ENCODE measurements at regions not wholly inside any gene's neighbourhood (a gene's known extent, or its start where the extent isn't known, plus 50 kb on each side); places are given as distances from the start of the nearest gene placed in this dataset.

DNA sequence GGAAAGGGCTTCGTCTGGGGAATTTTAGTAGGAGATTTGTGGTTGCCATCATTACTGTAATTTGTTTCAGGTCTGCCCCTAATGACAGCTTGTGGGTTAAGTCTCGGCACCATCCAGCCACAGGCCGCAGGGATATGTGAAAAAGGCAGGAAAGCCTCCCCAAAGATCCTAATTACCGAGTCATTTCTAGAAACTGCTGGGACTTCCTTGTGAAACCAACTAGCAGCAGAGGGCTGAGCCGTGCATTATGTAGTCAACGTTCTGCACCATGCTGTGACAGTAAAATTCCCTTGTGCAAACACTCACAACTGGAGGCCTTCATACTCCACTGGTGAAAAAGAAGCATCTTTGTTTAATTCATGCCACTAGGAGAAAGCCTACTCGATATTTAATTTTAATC is 230.3 kb downstream of the MPDZ start:
- ChIA-PET CTCF (interaction anchor here (1.3 kb wide), 1 partner anchor 15 kb away, joined by 3 read pairs; no protein-coding TSS in a partner anchor), POLR2A (no interaction called here)
- TF ChIP-seq ZBTB21 (CRISPR knock-in tag; IDR thresholded peaks at IDR 0.05; ENCODE audit: borderline replicate concordance): no peak
- TF ChIP-seq, protein P1, sequence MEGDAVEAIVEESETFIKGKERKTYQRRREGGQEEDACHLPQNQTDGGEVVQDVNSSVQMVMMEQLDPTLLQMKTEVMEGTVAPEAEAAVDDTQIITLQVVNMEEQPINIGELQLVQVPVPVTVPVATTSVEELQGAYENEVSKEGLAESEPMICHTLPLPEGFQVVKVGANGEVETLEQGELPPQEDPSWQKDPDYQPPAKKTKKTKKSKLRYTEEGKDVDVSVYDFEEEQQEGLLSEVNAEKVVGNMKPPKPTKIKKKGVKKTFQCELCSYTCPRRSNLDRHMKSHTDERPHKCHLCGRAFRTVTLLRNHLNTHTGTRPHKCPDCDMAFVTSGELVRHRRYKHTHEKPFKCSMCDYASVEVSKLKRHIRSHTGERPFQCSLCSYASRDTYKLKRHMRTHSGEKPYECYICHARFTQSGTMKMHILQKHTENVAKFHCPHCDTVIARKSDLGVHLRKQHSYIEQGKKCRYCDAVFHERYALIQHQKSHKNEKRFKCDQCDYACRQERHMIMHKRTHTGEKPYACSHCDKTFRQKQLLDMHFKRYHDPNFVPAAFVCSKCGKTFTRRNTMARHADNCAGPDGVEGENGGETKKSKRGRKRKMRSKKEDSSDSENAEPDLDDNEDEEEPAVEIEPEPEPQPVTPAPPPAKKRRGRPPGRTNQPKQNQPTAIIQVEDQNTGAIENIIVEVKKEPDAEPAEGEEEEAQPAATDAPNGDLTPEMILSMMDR (IDR thresholded peaks at IDR 0.05): no peak
- no peak for TF ChIP-seq TEAD4 (CRISPR knock-in tag; IDR thresholded peaks at IDR 0.05)
- ATAC-seq: peak; percentile 55
- Mint-ChIP-seq H3K4me3 (no peak overlapping the region), H3K4me1 (peaks cover 12% of the 10 kb centered on the region), H3K9me3 (peaks cover 5% of the 10 kb centered on the region), H3K36me3 (no peaks in the 10 kb centered on the region), H3K27ac (no peak overlapping the region), H3K27me3 (ENCODE audit: low read depth) (no peaks in the 10 kb centered on the region)
- DNase-seq (ENCODE audit: low spot score): no peak

DNA sequence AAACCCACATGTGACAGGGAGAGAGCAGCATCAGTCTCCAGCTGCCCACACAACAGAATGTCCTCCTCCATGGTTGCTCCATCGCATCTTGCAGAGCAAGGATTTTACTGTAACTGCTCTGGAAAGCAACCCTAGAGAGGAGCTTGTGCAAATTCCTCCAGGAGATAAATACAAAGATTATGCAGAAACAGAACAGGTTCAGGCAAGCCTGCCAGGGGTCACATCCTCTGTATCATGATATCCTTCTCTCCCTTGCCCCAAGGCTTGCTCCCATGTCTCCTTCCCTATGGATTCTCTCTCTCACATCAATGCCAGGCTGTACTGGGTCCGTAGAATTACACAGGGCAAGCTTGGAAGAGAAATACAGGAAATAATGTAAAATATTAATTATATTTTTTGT is 226.0 kb downstream of the MPDZ start:
- TF ChIP-seq ETV6 (CRISPR knock-in tag; IDR thresholded peaks at IDR 0.05) (no peak), SMAD4 (CRISPR knock-in tag; IDR thresholded peaks at IDR 0.05) (no peak), GABPB1 (CRISPR knock-in tag; IDR thresholded peaks at IDR 0.05) (no peak), ZNF416 (CRISPR knock-in tag; IDR thresholded peaks at IDR 0.05) (no peak), ZNF423 (CRISPR knock-in tag; IDR thresholded peaks at IDR 0.05) (no peak), IRF2 (CRISPR knock-in tag; IDR thresholded peaks at IDR 0.05; ENCODE audit: borderline replicate concordance, low read depth) (no peak), FOXJ3 (CRISPR knock-in tag; IDR thresholded peaks at IDR 0.05; ENCODE audit: borderline replicate concordance) (no peak), TP53 (CRISPR knock-in tag; IDR thresholded peaks at IDR 0.05) (no peak), GRHL2 (CRISPR knock-in tag; IDR thresholded peaks at IDR 0.05; ENCODE audit: insufficient replicate concordance, severe bottlenecking) (no peak), JAZF1 (CRISPR knock-in tag; IDR thresholded peaks at IDR 0.05) (no peak)
- TF ChIP-seq, protein P2, sequence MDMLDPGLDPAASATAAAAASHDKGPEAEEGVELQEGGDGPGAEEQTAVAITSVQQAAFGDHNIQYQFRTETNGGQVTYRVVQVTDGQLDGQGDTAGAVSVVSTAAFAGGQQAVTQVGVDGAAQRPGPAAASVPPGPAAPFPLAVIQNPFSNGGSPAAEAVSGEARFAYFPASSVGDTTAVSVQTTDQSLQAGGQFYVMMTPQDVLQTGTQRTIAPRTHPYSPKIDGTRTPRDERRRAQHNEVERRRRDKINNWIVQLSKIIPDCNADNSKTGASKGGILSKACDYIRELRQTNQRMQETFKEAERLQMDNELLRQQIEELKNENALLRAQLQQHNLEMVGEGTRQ (CRISPR knock-in tag; IDR thresholded peaks at IDR 0.05): no peak
- TF ChIP-seq, protein P3, sequence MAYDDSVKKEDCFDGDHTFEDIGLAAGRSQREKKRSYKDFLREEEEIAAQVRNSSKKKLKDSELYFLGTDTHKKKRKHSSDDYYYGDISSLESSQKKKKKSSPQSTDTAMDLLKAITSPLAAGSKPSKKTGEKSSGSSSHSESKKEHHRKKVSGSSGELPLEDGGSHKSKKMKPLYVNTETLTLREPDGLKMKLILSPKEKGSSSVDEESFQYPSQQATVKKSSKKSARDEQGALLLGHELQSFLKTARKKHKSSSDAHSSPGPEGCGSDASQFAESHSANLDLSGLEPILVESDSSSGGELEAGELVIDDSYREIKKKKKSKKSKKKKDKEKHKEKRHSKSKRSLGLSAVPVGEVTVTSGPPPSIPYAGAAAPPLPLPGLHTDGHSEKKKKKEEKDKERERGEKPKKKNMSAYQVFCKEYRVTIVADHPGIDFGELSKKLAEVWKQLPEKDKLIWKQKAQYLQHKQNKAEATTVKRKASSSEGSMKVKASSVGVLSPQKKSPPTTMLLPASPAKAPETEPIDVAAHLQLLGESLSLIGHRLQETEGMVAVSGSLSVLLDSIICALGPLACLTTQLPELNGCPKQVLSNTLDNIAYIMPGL (CRISPR knock-in tag; IDR thresholded peaks at IDR 0.05): no peak
- TF ChIP-seq, protein P4, sequence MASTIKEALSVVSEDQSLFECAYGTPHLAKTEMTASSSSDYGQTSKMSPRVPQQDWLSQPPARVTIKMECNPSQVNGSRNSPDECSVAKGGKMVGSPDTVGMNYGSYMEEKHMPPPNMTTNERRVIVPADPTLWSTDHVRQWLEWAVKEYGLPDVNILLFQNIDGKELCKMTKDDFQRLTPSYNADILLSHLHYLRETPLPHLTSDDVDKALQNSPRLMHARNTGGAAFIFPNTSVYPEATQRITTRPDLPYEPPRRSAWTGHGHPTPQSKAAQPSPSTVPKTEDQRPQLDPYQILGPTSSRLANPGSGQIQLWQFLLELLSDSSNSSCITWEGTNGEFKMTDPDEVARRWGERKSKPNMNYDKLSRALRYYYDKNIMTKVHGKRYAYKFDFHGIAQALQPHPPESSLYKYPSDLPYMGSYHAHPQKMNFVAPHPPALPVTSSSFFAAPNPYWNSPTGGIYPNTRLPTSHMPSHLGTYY (CRISPR knock-in tag; IDR thresholded peaks at IDR 0.05): no peak
- TF ChIP-seq, protein P5, sequence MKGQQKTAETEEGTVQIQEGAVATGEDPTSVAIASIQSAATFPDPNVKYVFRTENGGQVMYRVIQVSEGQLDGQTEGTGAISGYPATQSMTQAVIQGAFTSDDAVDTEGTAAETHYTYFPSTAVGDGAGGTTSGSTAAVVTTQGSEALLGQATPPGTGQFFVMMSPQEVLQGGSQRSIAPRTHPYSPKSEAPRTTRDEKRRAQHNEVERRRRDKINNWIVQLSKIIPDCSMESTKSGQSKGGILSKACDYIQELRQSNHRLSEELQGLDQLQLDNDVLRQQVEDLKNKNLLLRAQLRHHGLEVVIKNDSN (CRISPR knock-in tag; IDR thresholded peaks at IDR 0.05): no peak
- TF ChIP-seq, protein P6, sequence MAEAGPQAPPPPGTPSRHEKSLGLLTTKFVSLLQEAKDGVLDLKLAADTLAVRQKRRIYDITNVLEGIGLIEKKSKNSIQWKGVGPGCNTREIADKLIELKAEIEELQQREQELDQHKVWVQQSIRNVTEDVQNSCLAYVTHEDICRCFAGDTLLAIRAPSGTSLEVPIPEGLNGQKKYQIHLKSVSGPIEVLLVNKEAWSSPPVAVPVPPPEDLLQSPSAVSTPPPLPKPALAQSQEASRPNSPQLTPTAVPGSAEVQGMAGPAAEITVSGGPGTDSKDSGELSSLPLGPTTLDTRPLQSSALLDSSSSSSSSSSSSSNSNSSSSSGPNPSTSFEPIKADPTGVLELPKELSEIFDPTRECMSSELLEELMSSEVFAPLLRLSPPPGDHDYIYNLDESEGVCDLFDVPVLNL (CRISPR knock-in tag; IDR thresholded peaks at IDR 0.05; ENCODE audit: borderline replicate concordance, low read depth): no peak
- TF ChIP-seq, protein P7, sequence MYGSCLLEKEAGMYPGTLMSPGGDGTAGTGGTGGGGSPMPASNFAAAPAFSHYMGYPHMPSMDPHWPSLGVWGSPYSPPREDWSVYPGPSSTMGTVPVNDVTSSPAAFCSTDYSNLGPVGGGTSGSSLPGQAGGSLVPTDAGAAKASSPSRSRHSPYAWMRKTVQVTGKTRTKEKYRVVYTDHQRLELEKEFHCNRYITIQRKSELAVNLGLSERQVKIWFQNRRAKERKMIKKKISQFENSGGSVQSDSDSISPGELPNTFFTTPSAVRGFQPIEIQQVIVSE (CRISPR knock-in tag; IDR thresholded peaks at IDR 0.05; ENCODE audit: borderline replicate concordance): no peak
- TF ChIP-seq, protein P8, sequence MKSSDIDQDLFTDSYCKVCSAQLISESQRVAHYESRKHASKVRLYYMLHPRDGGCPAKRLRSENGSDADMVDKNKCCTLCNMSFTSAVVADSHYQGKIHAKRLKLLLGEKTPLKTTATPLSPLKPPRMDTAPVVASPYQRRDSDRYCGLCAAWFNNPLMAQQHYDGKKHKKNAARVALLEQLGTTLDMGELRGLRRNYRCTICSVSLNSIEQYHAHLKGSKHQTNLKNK (CRISPR knock-in tag; IDR thresholded peaks at IDR 0.05): no peak
- DNase-seq (ENCODE audit: low spot score): no peak
- Mint-ChIP-seq H3K27me3 (ENCODE audit: low read depth) (no peaks in the 10 kb centered on the region), H3K27ac (no peak overlapping the region), H3K4me1 (peaks cover 12% of the 10 kb centered on the region), H3K4me3 (no peak overlapping the region), H3K9me3 (peaks cover 5% of the 10 kb centered on the region), H3K36me3 (no peaks in the 10 kb centered on the region)
- no peak for ATAC-seq
- CTCF ChIA-PET: no interaction called here
- POLR2A ChIA-PET: no interaction called here

Data from WTC11 (cell line).